Transverse colon (tissue), 4 donors: ENCODE measurements at regions not wholly inside any gene's neighbourhood (a gene's known extent, or its start where the extent isn't known, plus 50 kb on each side); places are given as distances from the start of the nearest gene placed in this dataset.

Experiments used
- DNase-seq: peaks from one replicate; pipeline ENCODE4 v3.0.0-alpha.2; 2019
- H3K27ac ChIP-seq, 4 donors: fragments of 200-600 bp; sonication (generic); 2 replicates each; pipeline ENCODE4 v1.5.1; 2016 to 2018; ENCODE audit warnings: inconsistent platforms in 4 of 4
- H3K27me3 ChIP-seq: fragments of 200-600 bp; sonication (generic); 2 replicates; pipeline ENCODE4 v1.5.1; 2017; ENCODE audit warnings: inconsistent platforms
- H3K36me3 ChIP-seq, 4 donors: fragments of 200-600 bp; sonication (generic); 2 replicates each; pipeline ENCODE4 v1.5.1; 2017 to 2019; ENCODE audit warnings: inconsistent platforms in 4 of 4
- H3K4me1 ChIP-seq, 4 donors: fragments of 200-600 bp; sonication (generic); 2 replicates each; pipeline ENCODE4 v1.5.1; 2017 to 2020; ENCODE audit warnings: inconsistent platforms in 4 of 4
- H3K4me3 ChIP-seq, 4 donors: fragments of 200-600 bp; sonication (generic); 1 replicate in 1 of 4; 2 replicates in 3 of 4; pipeline versions ENCODE4 v1.5.1 to v1.6.1; 2017 to 2019; ENCODE audit warnings: inconsistent platforms in 4 of 4
- H3K9me3 ChIP-seq, 2 donors: fragments of 200-600 bp; sonication (generic); 2 replicates each; pipeline ENCODE4 v1.5.1; 2017 to 2019; ENCODE audit warnings: inconsistent platforms in 2 of 2
- CTCF ChIP-seq, 5 experiments: fragments of 200-600 bp in 3 of 5; fragments of 450-650 bp in 2 of 5; sonication (generic) in 3 of 5; IDR thresholded peaks; 1 replicate in 2 of 5; 2 replicates in 3 of 5; pipeline ENCODE4 v1.5.1; 2016 to 2017; ENCODE audit warnings: antibody characterized with exemption in 5 of 5, inconsistent platforms in 3 of 5, mild to moderate bottlenecking in 2 of 5, moderate library complexity in 1 of 5
- EP300 ChIP-seq: sonication (generic); formaldehyde crosslinking; IDR thresholded peaks from one replicate; pipeline ENCODE4 v1.6.1; 2017; ENCODE audit warnings: antibody characterized with exemption, low read depth
- POLR2A ChIP-seq: fragments of 450-650 bp; IDR thresholded peaks from one replicate; pipeline ENCODE4 v1.6.1; 2016; ENCODE audit warnings: antibody characterized with exemption, mild to moderate bottlenecking, moderate library complexity
- POLR2AphosphoS5 ChIP-seq, 3 donors: sonication (generic); formaldehyde crosslinking; IDR thresholded peaks; one replicate each; pipeline ENCODE4 v1.6.1; 2016; ENCODE audit warnings: antibody characterized with exemption in 3 of 3
- WGBS, 2 donors: methylation state at CpG; one replicate each; pipeline ENCODE4 v1.1.5; 2018; ENCODE audit warnings: low coverage in 1 of 2; 5-methylcytosine and 5-hydroxymethylcytosine counted together
- in situ Hi-C, 4 donors: fragments of 200-750 bp; cut with MboI; loops; one replicate each; pipeline versions ENCODE4 v1.15.0 to v1.15.1; 2017; ENCODE audit warnings: low sequenced_read_pairs in 3 of 4, low pct_ligation_motif_present in 1 of 4, low pct_unique_long_range_greater_than_20kb in 1 of 4
- intact Hi-C: fragments of 100-400 bp; cut with DNase I; formaldehyde crosslinking; loops from one replicate; pipeline ENCODE4 v1.15.1; 2023; ENCODE audit warnings: low total_unique reads

GRCh38 chr16:55189224-55189623, 134.8 kb upstream of the IRX6 start:
- no peak for TF ChIP-seq CTCF (IDR thresholded peaks at IDR 0.05)
- TF ChIP-seq POLR2A = no peak
- TF ChIP-seq EP300 = no peak
- no peak for TF ChIP-seq POLR2AphosphoS5 (IDR thresholded peaks at IDR 0.05)
- WGBS, 2 donors = 55 to 65% methylated on average over 4 to 6 of the region's 6 CpGs
- Histone ChIP-seq H3K27ac (no peak overlapping the region), H3K4me1 (no peaks in the 10 kb centered on the region), H3K27me3 (peaks cover 21% of the 10 kb centered on the region), H3K36me3 (no peaks in the 10 kb centered on the region), H3K4me3 (no peak overlapping the region), H3K9me3 (no peaks in the 10 kb centered on the region)
- DNase-seq = no peak
- in situ Hi-C loops = no loop called here
- intact Hi-C loops = no loop called here

DNA sequence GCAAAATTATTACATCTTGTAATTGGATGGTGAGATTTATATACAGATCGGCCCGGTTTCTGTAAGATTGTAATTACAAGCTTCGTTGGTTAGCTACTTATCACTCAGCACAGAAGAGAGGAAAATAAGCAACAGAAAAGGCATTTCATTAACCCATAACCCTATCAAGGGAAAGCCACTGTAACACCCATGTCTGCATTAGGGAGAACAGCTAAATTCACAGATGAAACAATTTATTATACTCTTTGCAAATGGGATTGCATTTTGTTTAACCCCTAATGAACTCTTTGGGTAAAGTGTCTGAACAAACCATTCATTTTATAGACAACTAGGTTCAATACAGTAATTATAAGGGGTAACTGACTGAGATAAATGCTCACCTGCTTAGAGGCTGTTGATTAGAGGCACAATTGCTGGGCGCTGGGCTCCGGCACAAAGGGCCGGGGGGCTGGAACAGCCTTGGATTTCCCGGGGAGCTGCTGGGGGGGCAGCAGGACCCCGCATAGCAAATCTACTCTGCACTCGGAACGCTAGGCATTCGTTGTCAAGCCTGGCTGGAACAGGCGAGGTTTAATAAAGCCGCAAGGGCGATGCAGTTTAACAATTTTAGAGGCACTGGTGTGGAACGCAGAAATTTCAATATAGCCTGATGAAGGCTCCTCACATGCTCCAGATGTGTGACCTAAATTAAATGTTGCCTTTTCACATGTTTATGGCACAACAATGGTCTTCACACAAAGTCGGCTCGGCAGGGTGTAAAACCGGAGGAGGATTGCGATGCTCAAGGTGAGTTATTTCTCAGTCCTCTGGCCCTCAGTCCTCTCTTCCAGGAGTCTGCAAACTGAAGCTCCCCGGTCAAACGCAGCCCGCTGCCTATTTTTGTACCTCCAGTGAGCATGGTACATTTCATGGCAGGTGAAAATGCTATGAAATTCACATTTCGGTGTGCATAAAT, 134.0 kb upstream of the IRX6 start:
- Histone ChIP-seq H3K4me1 (no peaks in the 10 kb centered on the region), H3K4me3 (no peak overlapping the region), H3K27ac (no peak overlapping the region), H3K9me3 (no peaks in the 10 kb centered on the region), H3K27me3 (peaks cover 21% of the 10 kb centered on the region), H3K36me3 (no peaks in the 10 kb centered on the region)
- intact Hi-C loops = no loop called here
- no peak for DNase-seq
- TF ChIP-seq POLR2AphosphoS5 (IDR thresholded peaks at IDR 0.05) (no peak), CTCF (IDR thresholded peaks at IDR 0.05) (no peak), POLR2A (no peak), EP300 (no peak)
- WGBS, 2 donors = 48 to 55% methylated on average over 9 to 23 of the region's 23 CpGs
- in situ Hi-C loops = no loop called here

DNA sequence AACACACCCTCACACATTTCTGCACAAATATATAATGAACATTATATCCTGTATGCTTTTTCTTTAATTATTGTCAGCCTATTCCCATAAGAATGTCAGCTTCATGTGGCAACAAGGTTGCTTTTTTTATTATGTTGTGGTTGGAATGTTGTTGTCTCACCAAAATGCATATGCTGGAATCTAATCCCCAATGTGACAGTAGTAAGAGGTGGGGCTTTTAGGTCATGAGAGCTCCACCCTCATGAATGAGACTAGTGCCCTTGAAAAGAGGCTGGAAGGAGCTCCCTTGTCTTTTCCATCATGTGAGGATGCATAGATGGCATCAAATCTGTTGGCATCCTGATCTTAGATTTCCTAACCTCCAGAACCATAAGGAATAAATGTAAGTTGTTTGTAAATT, 131.3 kb upstream of the IRX6 start:
- intact Hi-C loops = no loop called here
- Histone ChIP-seq H3K27ac (no peak overlapping the region), H3K36me3 (no peaks in the 10 kb centered on the region), H3K27me3 (peaks cover 16% of the 10 kb centered on the region), H3K4me3 (no peak overlapping the region), H3K4me1 (no peaks in the 10 kb centered on the region), H3K9me3 (no peaks in the 10 kb centered on the region)
- in situ Hi-C loops = no loop called here
- DNase-seq = no peak
- TF ChIP-seq POLR2AphosphoS5 (IDR thresholded peaks at IDR 0.05) (no peak), EP300 (no peak), POLR2A (no peak), CTCF (IDR thresholded peaks at IDR 0.05) (no peak)

GRCh38 chr16:55203570-55203969, 120.4 kb upstream of the IRX6 start:
- DNase-seq = no peak
- 68 to 74% methylated on average over 9 of the region's 9 CpGs for WGBS, 2 donors
- Histone ChIP-seq H3K4me3 (no peak overlapping the region), H3K9me3 (no peaks in the 10 kb centered on the region), H3K36me3 (no peaks in the 10 kb centered on the region), H3K27ac (no peak overlapping the region), H3K27me3 (no peaks in the 10 kb centered on the region), H3K4me1 (no peaks in the 10 kb centered on the region)
- TF ChIP-seq CTCF (IDR thresholded peaks at IDR 0.05) = no peak
- TF ChIP-seq POLR2A = no peak
- TF ChIP-seq EP300 = no peak
- no peak for TF ChIP-seq POLR2AphosphoS5 (IDR thresholded peaks at IDR 0.05)
- intact Hi-C loops (no loop called here), in situ Hi-C loops (no loop called here)
